AG09309 (cell line): ENCODE measurements at regions not wholly inside any gene's neighbourhood (a gene's known extent, or its start where the extent isn't known, plus 50 kb on each side); places are given as distances from the start of the nearest gene placed in this dataset.

Experiments used
- DNase-seq: peaks from one replicate; pipeline ENCODE4 v3.0.0-alpha.2; 2010; ENCODE audit warnings: low read depth
- H3K4me3 ChIP-seq: 2 replicates; pipeline ENCODE4 v1.5.1; 2011; ENCODE audit warnings: mild to moderate bottlenecking, low read depth, low read length, moderate library complexity; ENCODE audit not compliant: control insufficient read depth
- CTCF ChIP-seq: IDR thresholded peaks from 2 replicates; pipeline ENCODE4 v1.5.1; 2011; ENCODE audit warnings: mild to moderate bottlenecking, low read depth, low read length, inconsistent platforms; ENCODE audit not compliant: insufficient read depth, control insufficient read depth; ENCODE audit errors: missing control alignments

GRCh38 chr2:235155163-235155562 is 203.3 kb downstream of the SH3BP4 start:
- no peak overlapping the region for H3K4me3 ChIP-seq
- no peak for DNase-seq
- no peak for TF ChIP-seq CTCF

GRCh38 chr2:235156055-235156454 is 204.2 kb downstream of the SH3BP4 start:
- TF ChIP-seq CTCF, result no peak
- no peak overlapping the region for H3K4me3 ChIP-seq
- DNase-seq, result no peak

DNA sequence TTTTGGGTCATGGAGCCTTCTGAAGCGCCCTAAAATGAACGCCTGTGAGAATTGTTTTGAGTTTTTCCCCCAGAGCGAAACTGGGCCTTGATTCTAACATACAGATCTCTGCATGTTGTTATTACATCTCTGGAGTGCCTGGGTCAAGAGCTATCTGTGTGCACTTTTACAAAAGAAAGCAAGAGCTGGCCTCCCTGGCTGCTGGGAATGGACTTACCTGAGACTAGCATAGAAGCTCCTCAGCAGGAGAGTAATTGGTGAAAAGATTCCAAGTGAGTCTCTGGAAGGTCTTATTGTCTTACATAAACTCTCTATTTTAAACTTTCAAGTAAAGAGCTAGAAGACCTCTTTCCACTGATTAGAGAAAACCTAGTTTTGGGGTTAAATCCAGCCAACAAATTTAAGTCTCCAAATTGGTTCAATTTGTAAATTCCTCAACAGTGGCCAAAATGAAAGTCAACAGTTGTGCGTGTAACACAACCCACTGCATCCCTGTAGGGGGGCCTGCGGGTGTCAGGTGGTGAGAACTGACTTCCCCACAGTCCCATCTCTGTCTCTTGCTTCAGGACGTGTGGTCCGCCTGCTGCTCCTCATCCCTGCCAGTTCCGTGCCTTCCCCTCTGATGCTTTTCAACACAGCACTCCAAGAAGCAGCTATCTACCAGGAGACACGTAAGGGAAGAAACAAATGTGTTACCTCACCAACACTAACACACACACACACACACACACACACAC is 206.1 kb downstream of the SH3BP4 start:
- no peak overlapping the region for H3K4me3 ChIP-seq
- TF ChIP-seq CTCF, result no peak

GRCh38 chr2:235160281-235160810 is 208.5 kb downstream of the SH3BP4 start:
- TF ChIP-seq CTCF, result no peak
- no peak for DNase-seq
- H3K4me3 ChIP-seq, result no peak overlapping the region

More for the DNA sequence above, 206.1 kb downstream of the SH3BP4 start:
- no peak for DNase-seq

GRCh38 chr2:235161565-235161964 is 209.7 kb downstream of the SH3BP4 start:
- TF ChIP-seq CTCF, result no peak
- DNase-seq, result no peak
- H3K4me3 ChIP-seq, result no peak overlapping the region

DNA sequence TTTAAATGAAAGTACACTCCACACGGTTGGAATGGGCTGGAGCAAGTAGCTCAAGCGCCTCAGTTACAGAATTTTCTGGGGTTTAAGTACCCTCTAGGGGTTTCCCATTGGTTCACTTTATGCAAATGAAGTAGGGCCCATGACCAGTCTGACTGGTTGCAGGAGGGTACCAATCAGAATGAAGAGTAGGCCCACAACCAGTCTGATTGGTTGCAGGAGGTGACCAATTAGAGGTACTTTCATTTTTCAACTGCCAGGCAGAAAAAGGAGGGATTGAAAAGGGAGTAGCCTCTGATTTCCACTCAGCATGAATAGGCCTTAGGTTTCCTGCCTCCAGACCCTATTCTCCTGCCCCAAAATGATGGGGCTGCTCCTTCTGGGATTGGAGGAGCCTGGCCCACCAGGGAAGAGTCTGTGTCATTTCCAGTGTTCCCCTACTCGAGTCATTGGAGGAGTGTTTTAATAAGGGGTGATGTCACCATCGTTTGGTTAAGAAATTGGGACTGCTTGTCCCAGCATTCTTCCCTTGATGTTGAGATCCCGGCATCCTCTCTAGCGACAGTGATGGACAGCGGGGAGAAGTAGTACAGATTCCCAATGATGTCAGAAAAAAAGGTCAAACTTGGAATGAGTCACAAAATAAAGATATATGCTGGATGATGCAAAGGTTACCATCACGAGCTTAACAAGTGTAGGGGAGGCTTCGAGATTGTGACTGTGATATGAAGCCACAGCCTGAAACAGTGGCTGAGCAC is 210.4 kb downstream of the SH3BP4 start:
- no peak for DNase-seq
- H3K4me3 ChIP-seq, result no peak overlapping the region
- no peak for TF ChIP-seq CTCF
